Activated naive CD8-positive, alpha-beta T cell treated with anti-CD3 and anti-CD28 coated beads, Interleukin-2, amount 10 ng/mL, durations not matched to agents 7 days and 5 days (primary cell): ENCODE measurements at regions not wholly inside any gene's neighbourhood (a gene's known extent, or its start where the extent isn't known, plus 50 kb on each side); places are given as distances from the start of the nearest gene placed in this dataset.
A peak's percentile ranks its signal among the peaks of the same experiment; 100 is the strongest.

Experiments
- ATAC-seq: fragments of 150-1000 bp; cut with Tn5 transposase; one replicate; pipeline ENCODE4 v1.10.0; 2021; ENCODE audit warnings: low read depth, moderate library complexity
- POLR2A ChIA-PET: fragments of 350-600 bp; sonication (Branson Sonifier 250); formaldehyde crosslinking; loops from one replicate; lab custom pipeline; 2021; ENCODE audit warnings: antibody characterized with exemption; lab: Charles Lee
- DNase-seq: peaks from one replicate; pipeline ENCODE4 v3.0.0; 2021
- H3K27ac Mint-ChIP-seq: one replicate; pipeline ENCODE4 v1.8.0; 2022; ENCODE audit warnings: mild to moderate bottlenecking, mixed read lengths
- H3K27me3 Mint-ChIP-seq: one replicate; pipeline ENCODE4 v1.8.0; 2022; ENCODE audit warnings: mild to moderate bottlenecking, moderate library complexity, mixed read lengths
- H3K36me3 Mint-ChIP-seq: one replicate; pipeline ENCODE4 v1.8.0; 2021; ENCODE audit warnings: mild to moderate bottlenecking, mixed read lengths
- H3K4me1 Mint-ChIP-seq: one replicate; pipeline ENCODE4 v1.8.0; 2021; ENCODE audit warnings: mixed read lengths
- H3K4me3 Mint-ChIP-seq: one replicate; pipeline ENCODE4 v1.8.0; 2022; ENCODE audit warnings: mild to moderate bottlenecking, moderate library complexity, mixed read lengths
- H3K9me3 Mint-ChIP-seq: one replicate; pipeline ENCODE4 v1.8.0; 2021; ENCODE audit warnings: mixed read lengths

- POLR2A ChIA-PET = no interaction called here
- Mint-ChIP-seq H3K4me1 (no peaks in the 10 kb centered on the region), H3K9me3 (no peaks in the 10 kb centered on the region), H3K27me3 (no peaks in the 10 kb centered on the region), H3K4me3 (no peak overlapping the region), H3K27ac (no peak overlapping the region), H3K36me3 (no peaks in the 10 kb centered on the region)
- DNase-seq (no peak), ATAC-seq (no peak)
These were observed 665.6 kb upstream of the ARGLU1 start for GRCh38 chr13:107233541-107233940.

GRCh38 chr13:107231944-107232343 lies 664.0 kb upstream of the ARGLU1 start:
- Mint-ChIP-seq H3K36me3 (no peaks in the 10 kb centered on the region), H3K4me3 (no peak overlapping the region), H3K9me3 (no peaks in the 10 kb centered on the region), H3K27me3 (no peaks in the 10 kb centered on the region), H3K27ac (no peak overlapping the region), H3K4me1 (no peaks in the 10 kb centered on the region)
- POLR2A ChIA-PET = no interaction called here
- ATAC-seq = no peak
- no peak for DNase-seq

GRCh38 chr13:107223867-107224266 lies 655.9 kb upstream of the ARGLU1 start:
- Mint-ChIP-seq H3K4me1 (no peaks in the 10 kb centered on the region), H3K27me3 (no peaks in the 10 kb centered on the region)

GRCh38 chr13:107222597-107222996 lies 654.7 kb upstream of the ARGLU1 start:
- H3K27me3 Mint-ChIP-seq = no peaks in the 10 kb centered on the region
- no peak overlapping the region for H3K27ac Mint-ChIP-seq
- no peaks in the 10 kb centered on the region for H3K36me3 Mint-ChIP-seq
- no peaks in the 10 kb centered on the region for H3K4me1 Mint-ChIP-seq
- ATAC-seq (no peak), DNase-seq (no peak)
- H3K4me3 Mint-ChIP-seq = no peak overlapping the region
- no peaks in the 10 kb centered on the region for H3K9me3 Mint-ChIP-seq
- POLR2A ChIA-PET = no interaction called here

More at GRCh38 chr13:107223867-107224266, 655.9 kb upstream of the ARGLU1 start:
- Mint-ChIP-seq H3K27ac (no peak overlapping the region), H3K9me3 (no peaks in the 10 kb centered on the region), H3K36me3 (no peaks in the 10 kb centered on the region), H3K4me3 (no peak overlapping the region)
- POLR2A ChIA-PET = no interaction called here
- ATAC-seq (no peak), DNase-seq (no peak)

- Mint-ChIP-seq H3K27me3 (no peaks in the 10 kb centered on the region), H3K27ac (no peak overlapping the region), H3K4me1 (no peaks in the 10 kb centered on the region), H3K36me3 (no peaks in the 10 kb centered on the region), H3K9me3 (no peaks in the 10 kb centered on the region), H3K4me3 (no peak overlapping the region)
- POLR2A ChIA-PET = no interaction called here
- DNase-seq (no peak), ATAC-seq (no peak)
These were observed 652.3 kb upstream of the ARGLU1 start for GRCh38 chr13:107220245-107220644.

DNA sequence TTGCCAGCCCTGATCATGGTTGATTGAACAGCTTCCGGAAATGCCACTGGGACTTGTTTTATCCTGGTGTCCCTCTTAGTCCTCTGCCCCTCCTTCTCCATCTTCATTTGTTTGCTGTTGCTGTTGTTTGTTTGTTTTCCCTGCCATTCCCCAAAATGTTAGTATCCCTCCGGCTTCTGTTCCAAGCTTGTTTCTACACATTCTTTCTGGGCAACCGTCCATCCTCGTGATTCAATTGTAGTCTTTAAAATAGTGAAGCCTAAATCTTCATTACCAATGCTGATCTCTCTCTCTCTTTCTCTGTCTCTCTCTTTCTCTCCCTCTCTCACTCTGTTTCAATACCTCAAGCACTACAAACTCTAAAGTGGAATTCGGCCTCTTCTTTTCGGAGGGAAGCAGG lies 649.3 kb upstream of the ARGLU1 start:
- ATAC-seq (no peak), DNase-seq (no peak)
- H3K9me3 Mint-ChIP-seq = no peaks in the 10 kb centered on the region
- H3K4me3 Mint-ChIP-seq = no peak overlapping the region
- H3K36me3 Mint-ChIP-seq = no peaks in the 10 kb centered on the region
- H3K4me1 Mint-ChIP-seq = no peaks in the 10 kb centered on the region
- no peaks in the 10 kb centered on the region for H3K27me3 Mint-ChIP-seq
- no peak overlapping the region for H3K27ac Mint-ChIP-seq
- POLR2A ChIA-PET = no interaction called here

- H3K27ac Mint-ChIP-seq = no peak overlapping the region
- no peak for ATAC-seq
- no peaks in the 10 kb centered on the region for H3K36me3 Mint-ChIP-seq
- no peaks in the 10 kb centered on the region for H3K27me3 Mint-ChIP-seq
- no peaks in the 10 kb centered on the region for H3K9me3 Mint-ChIP-seq
- H3K4me1 Mint-ChIP-seq = no peaks in the 10 kb centered on the region
- no peak overlapping the region for H3K4me3 Mint-ChIP-seq
- no peak for DNase-seq
- POLR2A ChIA-PET = no interaction called here
These were observed 648.3 kb upstream of the ARGLU1 start for GRCh38 chr13:107216046-107216755.

- H3K27me3 Mint-ChIP-seq = peaks cover 1% of the 10 kb centered on the region
- POLR2A ChIA-PET = no interaction called here
- H3K36me3 Mint-ChIP-seq = no peaks in the 10 kb centered on the region
These were observed 643.1 kb upstream of the ARGLU1 start for GRCh38 chr13:107211073-107211472.

GRCh38 chr13:107210723-107211030 lies 642.7 kb upstream of the ARGLU1 start:
- Mint-ChIP-seq H3K4me3 (no peak overlapping the region), H3K9me3 (no peaks in the 10 kb centered on the region), H3K36me3 (no peaks in the 10 kb centered on the region), H3K4me1 (no peaks in the 10 kb centered on the region), H3K27me3 (peaks cover 1% of the 10 kb centered on the region), H3K27ac (no peak overlapping the region)
- POLR2A ChIA-PET = no interaction called here
- DNase-seq (no peak), ATAC-seq (no peak)

More at GRCh38 chr13:107211073-107211472, 643.1 kb upstream of the ARGLU1 start:
- no peaks in the 10 kb centered on the region for H3K4me1 Mint-ChIP-seq
- no peak overlapping the region for H3K4me3 Mint-ChIP-seq
- H3K27ac Mint-ChIP-seq = no peak overlapping the region
- DNase-seq (peak; percentile 49), ATAC-seq (peak; percentile 52)
- no peaks in the 10 kb centered on the region for H3K9me3 Mint-ChIP-seq

GRCh38 chr13:107209824-107210722 lies 642.1 kb upstream of the ARGLU1 start:
- H3K4me3 Mint-ChIP-seq = no peak overlapping the region
- no peak for ATAC-seq
- POLR2A ChIA-PET = no interaction called here

DNA sequence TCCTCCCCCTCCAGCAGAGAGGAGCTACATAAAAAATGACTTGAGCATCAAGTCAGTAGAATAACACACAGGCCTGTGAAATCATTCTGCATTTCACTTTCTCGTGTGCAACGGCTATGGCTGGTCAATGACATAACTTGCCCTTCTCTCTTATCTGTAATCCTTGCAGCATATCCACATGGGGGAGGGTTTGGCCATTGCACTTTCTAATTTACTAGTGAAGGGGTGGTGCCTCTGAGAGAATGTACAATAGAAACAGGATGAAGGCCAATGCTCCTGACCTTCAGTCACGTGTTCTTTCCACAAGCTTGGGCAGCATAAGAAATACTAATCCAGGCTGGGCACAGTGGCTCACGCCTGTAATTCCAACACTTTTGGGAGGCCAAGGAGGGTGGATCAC lies 641.0 kb upstream of the ARGLU1 start:
- Mint-ChIP-seq H3K27ac (no peak overlapping the region), H3K9me3 (no peaks in the 10 kb centered on the region), H3K36me3 (no peaks in the 10 kb centered on the region), H3K4me1 (peaks cover 2% of the 10 kb centered on the region), H3K27me3 (peaks cover 1% of the 10 kb centered on the region), H3K4me3 (no peak overlapping the region)
- ATAC-seq = no peak
- DNase-seq = no peak
- POLR2A ChIA-PET = no interaction called here

More at GRCh38 chr13:107209824-107210722, 642.1 kb upstream of the ARGLU1 start:
- Mint-ChIP-seq H3K4me1 (peaks cover 2% of the 10 kb centered on the region), H3K9me3 (no peaks in the 10 kb centered on the region), H3K27ac (no peak overlapping the region), H3K27me3 (peaks cover 1% of the 10 kb centered on the region), H3K36me3 (no peaks in the 10 kb centered on the region)
- no peak for DNase-seq

GRCh38 chr13:107205318-107206104 lies 637.6 kb upstream of the ARGLU1 start:
- POLR2A ChIA-PET = no interaction called here

GRCh38 chr13:107203146-107203847 lies 635.4 kb upstream of the ARGLU1 start:
- H3K9me3 Mint-ChIP-seq = no peaks in the 10 kb centered on the region
- no peak for ATAC-seq
- H3K4me3 Mint-ChIP-seq = no peak overlapping the region

More at GRCh38 chr13:107205318-107206104, 637.6 kb upstream of the ARGLU1 start:
- Mint-ChIP-seq H3K4me3 (no peak overlapping the region), H3K36me3 (no peaks in the 10 kb centered on the region), H3K27ac (no peak overlapping the region), H3K9me3 (no peaks in the 10 kb centered on the region), H3K27me3 (peaks cover 1% of the 10 kb centered on the region), H3K4me1 (peaks cover 2% of the 10 kb centered on the region)
- peak; percentile 75 for ATAC-seq
- DNase-seq = peak; percentile 65

More at GRCh38 chr13:107203146-107203847, 635.4 kb upstream of the ARGLU1 start:
- DNase-seq = no peak
- Mint-ChIP-seq H3K27ac (no peak overlapping the region), H3K36me3 (no peaks in the 10 kb centered on the region), H3K27me3 (no peaks in the 10 kb centered on the region), H3K4me1 (peaks cover 2% of the 10 kb centered on the region)
- POLR2A ChIA-PET = no interaction called here
